Karpas-422 (cell line): ENCODE measurements at regions not wholly inside any gene's neighbourhood (a gene's known extent, or its start where the extent isn't known, plus 50 kb on each side); places are given as distances from the start of the nearest gene placed in this dataset.
"Not testable (repeated sequence)": the region's sequence is repeated elsewhere in the genome, so short reads cannot be mapped to it uniquely, and the experiment has no call there.

Experiments used
- DNase-seq: peaks from one replicate; pipeline ENCODE4 v3.0.0-alpha.2; 2015
- H2AFZ ChIP-seq: fragments of 200-600 bp; sonication (generic); 2 replicates; pipeline ENCODE4 v1.6.1; 2014; ENCODE audit warnings: antibody characterized with exemption, low read length, mixed read lengths
- H3K27ac ChIP-seq: fragments of 200-600 bp; sonication (generic); 2 replicates; pipeline ENCODE4 v1.5.1; 2014; ENCODE audit warnings: mild to moderate bottlenecking, low read length, moderate library complexity
- H3K27me3 ChIP-seq: fragments of 200-600 bp; sonication (generic); 2 replicates; pipeline ENCODE4 v1.6.1; 2014; ENCODE audit warnings: low read length, mixed read lengths
- H3K36me3 ChIP-seq: fragments of 200-600 bp; sonication (generic); 2 replicates; pipeline ENCODE4 v1.6.1; 2014; ENCODE audit warnings: low read length, mixed read lengths; ENCODE audit not compliant: insufficient read depth
- H3K4me1 ChIP-seq: fragments of 200-600 bp; sonication (generic); 2 replicates; pipeline ENCODE4 v1.6.1; 2014; ENCODE audit warnings: mild to moderate bottlenecking, low read length, mixed read lengths
- H3K4me2 ChIP-seq: fragments of 200-600 bp; sonication (generic); 2 replicates; pipeline ENCODE4 v1.6.1; 2014; ENCODE audit warnings: low read length, low read depth, mild to moderate bottlenecking; ENCODE audit not compliant: poor library complexity, severe bottlenecking
- H3K4me3 ChIP-seq: fragments of 200-600 bp; sonication (generic); 2 replicates; pipeline ENCODE4 v1.5.1; 2014; ENCODE audit warnings: mild to moderate bottlenecking, antibody characterized with exemption, low read length, mixed read lengths
- H3K79me2 ChIP-seq: fragments of 200-600 bp; sonication (generic); 2 replicates; pipeline ENCODE4 v1.6.1; 2014; ENCODE audit warnings: mild to moderate bottlenecking, low read length, mixed read lengths
- H3K9ac ChIP-seq: fragments of 200-600 bp; sonication (generic); 2 replicates; pipeline ENCODE4 v1.6.0; 2014; ENCODE audit warnings: low read length
- H3K9me2 ChIP-seq: fragments of 200-600 bp; sonication (generic), shearing (Covaris generic); replicated peaks from 2 replicates; pipeline ENCODE4 v1.6.0; 2014; ENCODE audit warnings: mild to moderate bottlenecking, low read length, moderate library complexity; ENCODE audit not compliant: insufficient read depth
- H3K9me3 ChIP-seq: fragments of 300-700, 200-600 bp; sonication (generic); 2 replicates; pipeline ENCODE4 v1.6.1; 2014; ENCODE audit warnings: low read length, mixed read lengths
- H4K20me1 ChIP-seq: fragments of 200-600 bp; sonication (generic); 2 replicates; pipeline ENCODE4 v1.6.1; 2014; ENCODE audit warnings: mild to moderate bottlenecking, antibody characterized with exemption, low read length, low read depth; ENCODE audit not compliant: insufficient read depth

- not testable (repeated sequence) for DNase-seq, H3K4me1 ChIP-seq, H3K4me2 ChIP-seq, H3K36me3 ChIP-seq, H3K9me2 ChIP-seq, H3K79me2 ChIP-seq, H2AFZ ChIP-seq, H3K9ac ChIP-seq, H3K27ac ChIP-seq, H3K9me3 ChIP-seq, H3K27me3 ChIP-seq, H3K4me3 ChIP-seq, H4K20me1 ChIP-seq
These were observed 51.9 kb upstream of the MFGE8 start for GRCh38 chr15:88965097-88965496.

- Histone ChIP-seq H3K9ac (no peak overlapping the region), H3K27me3 (no peaks in the 10 kb centered on the region), H3K9me3 (no peaks in the 10 kb centered on the region), H3K27ac (no peak overlapping the region), H3K4me1 (no peaks in the 10 kb centered on the region), H3K36me3 (no peaks in the 10 kb centered on the region), H3K9me2 (no peaks in the 10 kb centered on the region), H2AFZ (no peak overlapping the region), H3K79me2 (no peaks in the 10 kb centered on the region), H4K20me1 (no peaks in the 10 kb centered on the region), H3K4me2 (no peak overlapping the region), H3K4me3 (no peak overlapping the region)
- DNase-seq: no peak
These were observed 57.1 kb upstream of the MFGE8 start for GRCh38 chr15:88970232-88970631.

- Histone ChIP-seq H3K27me3 (no peaks in the 10 kb centered on the region), H2AFZ (no peak overlapping the region), H3K9me2 (no peaks in the 10 kb centered on the region), H3K4me1 (no peaks in the 10 kb centered on the region), H3K36me3 (no peaks in the 10 kb centered on the region), H3K4me2 (no peak overlapping the region), H3K79me2 (no peaks in the 10 kb centered on the region), H3K27ac (no peak overlapping the region), H3K9me3 (no peaks in the 10 kb centered on the region), H3K9ac (no peak overlapping the region), H4K20me1 (no peaks in the 10 kb centered on the region), H3K4me3 (no peak overlapping the region)
- DNase-seq: no peak
These were observed 61.2 kb upstream of the MFGE8 start for GRCh38 chr15:88974392-88974791.

- H3K4me1 ChIP-seq: no peaks in the 10 kb centered on the region
- DNase-seq: no peak
- no peak overlapping the region for H3K4me3 ChIP-seq
- no peak overlapping the region for H2AFZ ChIP-seq
- no peak overlapping the region for H3K27ac ChIP-seq
- no peak overlapping the region for H3K9ac ChIP-seq
- no peaks in the 10 kb centered on the region for H3K9me2 ChIP-seq
- H4K20me1 ChIP-seq: no peaks in the 10 kb centered on the region
- H3K4me2 ChIP-seq: no peak overlapping the region
- no peaks in the 10 kb centered on the region for H3K79me2 ChIP-seq
- no peaks in the 10 kb centered on the region for H3K36me3 ChIP-seq
- H3K27me3 ChIP-seq: no peaks in the 10 kb centered on the region
- no peaks in the 10 kb centered on the region for H3K9me3 ChIP-seq
These were observed 62.7 kb upstream of the MFGE8 start for GRCh38 chr15:88975891-88976290.

- no peak overlapping the region for H3K27ac ChIP-seq
These were observed 63.5 kb upstream of the MFGE8 start for GRCh38 chr15:88976656-88977055.

GRCh38 chr15:88979674-88980073, 66.5 kb upstream of the MFGE8 start:
- Histone ChIP-seq H3K36me3 (no peaks in the 10 kb centered on the region), H3K79me2 (no peaks in the 10 kb centered on the region), H3K4me3 (no peak overlapping the region), H3K9me3 (no peaks in the 10 kb centered on the region), H3K4me1 (no peaks in the 10 kb centered on the region), H3K9me2 (no peaks in the 10 kb centered on the region), H3K9ac (no peak overlapping the region), H2AFZ (no peak overlapping the region), H3K27me3 (no peaks in the 10 kb centered on the region), H3K4me2 (no peak overlapping the region), H4K20me1 (no peaks in the 10 kb centered on the region), H3K27ac (no peak overlapping the region)
- DNase-seq: no peak

More at GRCh38 chr15:88976656-88977055, 63.5 kb upstream of the MFGE8 start:
- Histone ChIP-seq H3K27me3 (no peaks in the 10 kb centered on the region), H3K9me2 (no peaks in the 10 kb centered on the region), H3K79me2 (no peaks in the 10 kb centered on the region), H3K4me3 (no peak overlapping the region), H3K36me3 (no peaks in the 10 kb centered on the region), H3K4me1 (no peaks in the 10 kb centered on the region), H3K9ac (no peak overlapping the region), H3K4me2 (no peak overlapping the region), H3K9me3 (no peaks in the 10 kb centered on the region), H2AFZ (no peak overlapping the region), H4K20me1 (no peaks in the 10 kb centered on the region)
- DNase-seq: no peak

- H3K27me3 ChIP-seq: no peaks in the 10 kb centered on the region
- no peaks in the 10 kb centered on the region for H3K4me1 ChIP-seq
- no peaks in the 10 kb centered on the region for H4K20me1 ChIP-seq
- H3K9me3 ChIP-seq: no peaks in the 10 kb centered on the region
- no peak overlapping the region for H3K4me3 ChIP-seq
- no peak overlapping the region for H2AFZ ChIP-seq
- no peak overlapping the region for H3K4me2 ChIP-seq
- no peaks in the 10 kb centered on the region for H3K9me2 ChIP-seq
- H3K79me2 ChIP-seq: no peaks in the 10 kb centered on the region
- H3K27ac ChIP-seq: no peak overlapping the region
- no peaks in the 10 kb centered on the region for H3K36me3 ChIP-seq
- DNase-seq: no peak
- no peak overlapping the region for H3K9ac ChIP-seq
These were observed 67.3 kb upstream of the MFGE8 start for GRCh38 chr15:88980498-88980897.

GRCh38 chr15:88981244-88982215, 68.4 kb upstream of the MFGE8 start:
- Histone ChIP-seq H3K4me1 (no peaks in the 10 kb centered on the region), H3K27ac (no peak overlapping the region), H3K9me3 (no peaks in the 10 kb centered on the region), H2AFZ (no peak overlapping the region), H3K36me3 (no peaks in the 10 kb centered on the region), H3K9me2 (no peaks in the 10 kb centered on the region), H3K9ac (no peak overlapping the region), H3K4me2 (no peak overlapping the region), H3K4me3 (no peak overlapping the region), H3K79me2 (no peaks in the 10 kb centered on the region), H4K20me1 (no peaks in the 10 kb centered on the region), H3K27me3 (no peaks in the 10 kb centered on the region)
- no peak for DNase-seq
